NT2/D1 (cell line): ENCODE measurements at regions not wholly inside any gene's neighbourhood (a gene's known extent, or its start where the extent isn't known, plus 50 kb on each side); places are given as distances from the start of the nearest gene placed in this dataset.

Experiments used
- SUZ12 ChIP-seq: IDR thresholded peaks from 2 replicates; pipeline ENCODE4 v1.6.1; 2011; ENCODE audit not compliant: insufficient read length, insufficient read depth; ENCODE audit errors: extremely low read depth
- YY1 ChIP-seq: IDR thresholded peaks from 2 replicates; pipeline ENCODE4 v1.6.1; 2011; ENCODE audit not compliant: insufficient read length, insufficient read depth
- ZNF274 ChIP-seq: IDR thresholded peaks from 2 replicates; pipeline ENCODE4 v1.6.1; 2011; ENCODE audit warnings: mild to moderate bottlenecking, low read depth, low read length

- TF ChIP-seq YY1: no peak
- no peak for TF ChIP-seq SUZ12
- TF ChIP-seq ZNF274: no peak
These were observed 1268.6 kb downstream of the TYW1 start for GRCh38 chr7:68265258-68265657.
